ENCODE measurements at regions not wholly inside any gene's neighbourhood (a gene's known extent, or its start where the extent isn't known, plus 50 kb on each side); places are given as distances from the start of the nearest gene placed in this dataset.

DNA sequence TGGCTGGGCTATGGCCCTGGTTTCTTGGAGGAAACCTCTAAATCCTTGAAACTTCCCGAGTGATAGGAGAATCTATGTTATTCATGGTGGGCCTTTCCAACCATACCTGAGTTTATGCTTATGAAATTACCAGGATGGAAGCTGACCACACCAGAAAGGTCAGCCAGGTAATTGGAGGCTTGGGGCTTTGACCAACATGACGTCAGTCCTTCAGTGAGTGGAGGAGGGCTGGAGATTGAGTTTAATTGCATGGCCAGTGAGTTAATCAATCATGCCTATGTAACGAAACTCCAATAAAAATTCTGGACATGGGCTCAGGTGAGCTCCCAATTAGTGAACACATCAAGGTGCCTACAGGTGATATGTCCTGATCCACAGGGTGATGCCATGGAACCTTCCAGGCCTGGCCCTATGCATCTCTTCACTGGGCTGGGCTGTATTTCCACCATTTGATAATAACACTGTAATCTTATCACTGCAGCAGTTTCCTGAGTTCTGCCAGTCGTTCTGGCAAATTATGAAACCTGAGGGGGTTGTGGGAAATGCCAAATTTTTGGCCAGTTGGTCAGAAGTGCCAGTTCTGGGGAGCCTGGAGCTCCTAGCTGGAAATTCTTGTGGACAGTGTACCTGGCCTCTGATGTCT, 106.5 kb downstream of the CDH26 start:
- no peak for DNase-seq (ENCODE audit: low spot score)

DNA sequence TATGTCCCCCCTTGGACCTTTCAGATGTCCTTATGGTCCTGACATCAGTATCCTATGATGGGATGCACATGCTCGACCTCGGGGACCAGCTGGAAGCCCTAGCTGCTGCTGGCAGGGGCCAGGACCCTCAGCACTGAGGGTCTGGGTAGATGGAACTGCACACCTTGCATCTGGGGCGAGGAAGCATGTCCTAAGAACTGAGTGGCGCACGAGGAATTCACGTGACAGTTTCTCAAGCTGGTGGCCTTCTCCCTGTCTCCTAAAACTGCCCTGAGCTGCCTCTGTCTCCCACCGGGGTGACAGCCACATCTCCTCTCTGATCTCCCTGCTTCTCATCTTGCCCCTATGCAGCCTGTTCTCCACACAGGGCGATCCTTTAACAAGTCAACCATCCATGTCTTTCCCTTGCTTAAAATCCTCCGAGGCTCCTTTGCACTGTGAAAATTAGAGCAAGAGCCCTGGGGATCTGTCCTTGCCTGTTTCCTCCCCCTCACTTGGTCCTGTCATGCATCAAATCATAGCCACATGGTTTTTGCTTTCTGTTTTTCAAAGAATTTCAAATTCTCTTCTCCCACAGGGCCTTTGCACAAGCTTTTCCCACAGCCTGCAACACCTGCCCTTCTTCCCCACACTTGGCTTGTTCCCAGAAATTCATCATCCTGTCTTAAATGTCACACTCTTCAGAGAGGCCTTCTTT, 107.7 kb downstream of the CDH26 start:
- no peak for DNase-seq (ENCODE audit: low spot score)

DNA sequence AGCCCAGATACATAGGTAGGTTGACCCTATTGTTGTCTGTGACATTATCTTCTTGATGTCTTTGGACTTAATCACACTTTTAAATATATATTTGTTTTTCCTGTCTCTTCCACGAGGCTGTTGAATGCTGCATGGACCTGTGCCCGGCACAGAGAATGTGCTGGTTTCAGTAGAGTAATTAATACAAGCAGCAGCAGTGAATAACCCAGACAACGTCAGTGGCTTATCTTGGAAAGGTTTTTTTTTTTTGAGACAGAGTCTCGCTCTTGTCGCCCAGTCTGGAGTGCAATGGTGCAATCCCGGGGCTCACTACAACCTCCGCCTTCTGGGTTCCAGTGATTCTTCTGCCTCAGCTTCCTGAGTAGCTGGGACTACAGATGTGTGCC, 108.2 kb downstream of the CDH26 start:
- DNase-seq (ENCODE audit: low spot score), result no peak

DNA sequence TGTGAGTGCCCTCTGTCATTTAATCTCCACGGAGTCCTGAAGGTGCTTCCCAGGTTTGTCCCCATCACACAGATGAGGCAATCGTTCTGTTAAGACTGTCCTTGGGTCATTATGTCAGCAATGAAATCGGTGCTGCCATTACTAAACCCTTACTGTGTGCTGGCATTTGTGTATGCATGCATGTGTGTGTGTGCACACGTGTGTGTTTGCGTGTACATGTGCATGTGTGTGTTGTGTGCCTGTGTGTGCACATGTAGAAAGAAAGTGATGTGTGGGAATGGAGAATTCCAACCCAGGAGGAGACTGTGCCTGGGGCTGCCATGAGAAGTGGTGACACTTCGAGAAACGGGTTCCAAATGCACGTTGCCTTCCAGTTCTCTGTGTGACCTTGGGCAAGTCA, 110.3 kb downstream of the CDH26 start:
- DNase-seq (ENCODE audit: low spot score), result no peak

DNA sequence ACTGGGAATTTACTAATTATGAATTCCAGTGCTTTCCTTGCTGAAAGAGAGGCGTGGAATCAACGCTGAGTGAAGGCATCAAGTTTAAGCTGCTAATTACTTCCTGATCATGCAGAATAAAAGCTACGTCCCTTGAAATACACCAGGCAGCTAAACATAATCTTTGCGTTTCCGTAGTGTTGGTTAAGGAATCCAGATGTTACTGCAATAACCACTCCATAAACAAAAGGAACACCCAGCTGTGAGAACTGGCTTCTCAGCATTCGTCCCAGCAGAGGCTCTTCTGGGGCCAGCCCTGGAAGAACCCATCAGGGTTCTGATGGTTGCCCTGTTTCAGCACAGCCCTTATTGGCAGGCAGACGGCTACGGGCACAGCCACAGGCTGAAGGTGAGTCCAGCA, 111.4 kb downstream of the CDH26 start:
- no peak for DNase-seq (ENCODE audit: low spot score)

DNA sequence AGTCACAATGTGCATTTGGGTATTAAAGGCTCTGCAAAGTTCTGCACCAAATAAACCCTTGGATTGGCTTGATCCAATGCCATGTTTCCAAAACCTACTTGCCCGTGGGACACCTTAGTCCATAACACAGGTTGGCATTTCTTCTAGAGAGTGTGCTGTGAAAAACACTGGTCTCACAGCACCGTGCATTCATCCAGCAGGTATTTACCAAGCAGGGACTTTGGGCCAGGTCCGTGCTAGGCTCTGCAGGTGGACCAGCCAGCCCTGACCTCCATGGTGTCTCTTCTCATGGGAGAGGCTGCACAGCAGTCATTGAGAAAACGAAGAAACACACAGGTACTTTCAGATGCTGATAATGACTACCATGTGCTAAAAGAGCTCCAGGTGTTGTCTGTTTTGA, 112.6 kb downstream of the CDH26 start:
- no peak for DNase-seq (ENCODE audit: low spot score)

DNA sequence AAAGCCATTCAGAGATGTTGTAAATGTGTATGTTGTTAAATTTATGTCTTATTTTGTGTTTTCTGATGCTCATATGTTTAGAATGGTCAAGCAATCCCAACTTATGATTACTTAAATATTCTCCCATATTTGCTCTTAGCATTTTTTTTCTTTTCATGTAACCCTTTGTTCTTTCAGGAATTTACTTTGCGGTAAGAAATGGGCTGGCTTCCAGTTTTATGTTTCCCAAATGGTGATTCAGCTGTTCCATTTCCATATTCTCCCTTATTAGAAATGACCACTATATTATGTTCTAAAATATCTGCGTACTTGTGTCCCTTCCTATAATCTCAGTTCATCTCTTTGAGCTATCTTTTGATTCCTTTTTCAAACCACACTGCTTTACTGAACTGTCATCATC, 113.7 kb downstream of the CDH26 start:
- DNase-seq (ENCODE audit: low spot score), result no peak

DNA sequence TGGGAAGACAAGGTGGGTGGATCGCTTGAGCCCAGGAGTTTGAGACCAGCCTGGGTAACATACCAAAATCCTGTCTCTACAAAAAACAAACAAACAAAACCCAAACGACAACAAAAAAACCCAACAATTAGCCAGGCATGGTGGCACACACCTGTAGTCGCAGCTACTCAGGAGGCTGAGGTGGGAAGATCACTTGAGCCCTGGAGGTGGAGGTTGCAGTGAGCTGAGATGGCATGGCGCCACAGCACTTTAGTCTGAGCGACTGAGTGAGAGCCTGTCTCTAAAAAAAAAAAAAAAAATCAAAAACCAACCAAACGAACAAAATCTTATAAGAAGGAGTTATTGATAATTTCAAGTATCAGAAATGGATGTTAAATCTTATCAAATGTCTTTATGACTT, 114.9 kb downstream of the CDH26 start:
- DNase-seq (ENCODE audit: low spot score), result no peak

DNA sequence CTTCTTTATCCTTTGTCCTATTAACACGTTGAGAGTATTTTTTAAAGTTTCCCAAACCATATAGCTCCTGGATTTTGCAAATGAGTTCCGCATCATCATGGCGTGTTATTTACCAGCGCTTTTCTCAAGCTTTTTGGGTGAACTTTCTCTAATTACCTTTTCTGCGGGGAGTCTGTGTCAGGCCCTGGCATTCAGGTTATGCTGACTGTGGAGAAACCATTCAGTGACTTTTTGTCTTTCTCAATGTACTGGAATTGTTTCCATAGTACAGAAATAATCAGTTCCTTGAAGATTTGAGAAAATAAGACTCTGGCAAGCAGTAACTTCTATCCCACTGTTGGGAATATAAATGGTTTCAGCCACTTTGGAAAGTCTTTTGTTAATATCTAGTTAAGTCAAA, 115.3 kb downstream of the CDH26 start:
- no peak for DNase-seq (ENCODE audit: low spot score)

DNA sequence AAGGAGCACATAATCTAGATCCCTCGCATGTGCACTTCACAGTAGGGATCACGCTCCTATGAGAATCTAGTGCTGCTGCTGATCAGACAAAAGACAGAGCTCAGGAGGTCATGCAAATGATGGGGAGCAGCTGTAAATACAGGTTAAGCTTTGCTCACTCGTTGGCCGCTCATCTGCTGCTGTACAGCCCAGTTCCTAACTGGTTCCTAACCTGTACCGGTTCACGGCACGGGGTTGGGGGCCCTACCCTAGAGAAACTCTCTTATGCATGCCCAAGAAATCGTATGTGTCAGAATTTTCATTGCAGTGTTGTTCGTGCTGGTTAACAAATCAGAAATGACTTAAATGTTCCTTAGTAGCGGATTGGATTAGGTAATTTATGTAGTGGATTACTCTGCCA, 116.1 kb downstream of the CDH26 start:
- no peak for DNase-seq (ENCODE audit: low spot score)

DNA sequence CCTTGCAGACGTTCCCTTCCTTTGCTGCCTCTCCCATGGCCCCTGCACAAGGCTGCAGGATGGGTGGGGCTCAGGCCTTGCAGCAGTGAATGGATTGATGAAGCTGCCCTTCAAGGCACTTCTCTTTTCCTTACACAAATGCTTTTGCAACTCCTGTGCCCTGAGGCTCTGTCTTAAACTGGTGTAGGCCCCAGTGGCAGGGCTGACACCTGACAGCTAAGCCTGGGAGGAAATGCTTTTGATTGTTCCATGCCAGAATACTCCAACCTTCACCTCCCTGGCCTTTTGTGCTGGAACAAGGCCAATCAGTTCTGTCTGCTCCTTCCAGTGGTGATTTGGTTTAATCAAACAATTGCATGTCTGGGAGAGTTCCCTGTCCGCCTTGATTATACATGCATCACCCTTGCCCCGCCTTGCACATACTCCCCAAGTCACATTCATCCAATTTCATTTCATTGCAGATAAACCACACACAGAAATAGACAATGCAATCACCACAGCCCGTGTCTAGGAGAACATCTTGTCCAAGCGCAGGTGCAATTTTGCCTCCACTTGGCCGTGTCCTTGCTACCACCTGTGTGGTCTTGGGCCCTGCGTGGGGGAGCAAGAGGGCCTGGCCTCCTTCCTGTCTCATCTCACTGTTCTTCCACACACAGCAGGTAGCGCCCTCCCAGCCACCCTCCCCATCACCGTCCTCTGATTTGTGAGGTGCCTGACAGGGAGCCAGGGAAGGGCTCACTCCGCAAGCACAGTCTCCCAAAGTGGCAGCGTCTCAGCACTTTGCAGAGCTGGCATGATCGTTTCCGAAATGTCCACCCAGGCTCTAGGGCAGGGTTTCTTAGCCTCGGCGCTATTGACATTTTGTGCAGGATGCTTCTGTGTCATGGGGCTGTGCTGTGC, 120.4 kb downstream of the CDH26 start:
- no peak for DNase-seq (ENCODE audit: low spot score)

DNA sequence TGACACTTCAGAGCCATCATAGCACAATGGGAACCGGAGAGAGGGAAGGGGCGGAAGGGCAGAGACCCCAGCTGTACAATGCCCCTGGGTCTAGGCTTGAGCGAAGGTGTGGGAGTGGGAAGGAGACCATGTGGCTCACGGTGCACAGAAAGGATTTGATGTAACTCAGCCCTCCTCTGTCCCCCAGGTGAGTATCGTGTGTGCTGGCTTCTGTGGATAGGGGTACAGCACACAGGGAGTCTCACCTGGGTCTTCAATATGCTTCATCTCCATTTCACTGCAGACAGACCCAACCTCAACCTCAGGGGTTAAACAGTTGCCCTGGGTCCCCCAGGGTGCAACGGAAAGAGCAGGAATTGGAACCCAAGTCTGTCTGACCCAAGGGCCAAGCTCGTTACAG, 122.2 kb downstream of the CDH26 start:
- DNase-seq (ENCODE audit: low spot score), result no peak

DNA sequence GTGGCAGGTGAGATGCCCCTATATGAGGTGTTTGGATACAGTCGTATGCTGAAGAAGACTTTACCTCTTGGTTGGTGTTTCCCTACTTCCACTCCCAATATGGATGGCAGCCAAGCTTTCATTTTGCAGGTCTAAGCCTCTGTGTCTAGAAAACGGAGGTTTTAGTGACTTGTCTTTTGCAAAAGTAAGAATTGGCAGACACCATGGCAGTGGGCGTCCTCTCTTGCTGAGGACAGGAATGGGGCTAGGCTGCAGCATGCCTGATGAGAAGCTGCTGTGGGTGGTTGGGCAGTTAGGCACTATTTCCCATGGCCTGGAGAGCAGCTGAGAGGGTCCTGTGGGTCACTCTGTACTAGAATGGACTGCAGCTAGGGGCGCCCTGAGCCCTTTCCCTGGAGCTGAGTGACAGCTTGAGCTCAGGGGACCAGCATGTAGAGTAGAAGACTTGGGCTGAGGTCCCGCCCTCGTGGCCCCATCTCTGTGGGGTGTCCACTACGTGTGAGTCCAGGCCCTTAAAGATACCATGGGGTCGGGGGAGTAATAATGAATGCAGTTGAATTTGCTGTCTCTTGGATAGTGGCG, 127.4 kb downstream of the CDH26 start:
- no peak for DNase-seq (ENCODE audit: low spot score)

DNA sequence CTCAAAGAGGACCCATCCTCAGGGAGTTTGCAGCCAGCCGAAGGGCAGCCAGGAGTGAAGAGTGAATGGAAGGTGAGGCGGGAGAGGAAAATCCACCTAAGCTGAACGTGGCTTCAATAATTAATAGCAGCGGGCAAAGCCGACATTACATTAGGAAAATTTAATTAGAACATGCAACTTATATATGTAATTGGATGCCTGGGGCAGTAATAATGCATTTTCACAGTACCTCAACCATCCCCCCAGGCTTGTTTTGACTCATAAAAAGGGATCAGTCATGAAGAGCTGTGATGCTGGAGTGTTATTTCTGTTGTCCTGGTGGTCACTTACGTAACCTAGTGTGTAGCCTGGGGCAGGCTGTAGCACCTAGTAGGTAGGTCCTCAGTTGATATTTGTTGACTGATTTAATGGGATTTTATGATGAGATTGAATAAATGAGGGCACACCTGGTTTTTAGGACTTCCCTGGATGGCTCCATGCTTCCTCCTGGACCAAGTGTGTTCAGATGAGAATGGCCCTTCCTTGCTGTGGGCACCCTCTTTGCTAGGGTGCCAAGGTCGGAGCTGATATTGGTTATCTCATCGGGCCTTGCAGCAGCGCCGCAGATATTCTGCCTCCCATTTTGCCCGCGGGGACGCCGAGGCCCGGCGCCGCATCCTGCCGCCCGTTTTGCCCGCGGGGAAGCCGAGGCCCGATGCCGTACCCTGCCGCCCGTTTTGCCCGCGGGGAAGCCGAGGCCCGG, 128.8 kb downstream of the CDH26 start:
- DNase-seq (ENCODE audit: low spot score), result no peak

DNA sequence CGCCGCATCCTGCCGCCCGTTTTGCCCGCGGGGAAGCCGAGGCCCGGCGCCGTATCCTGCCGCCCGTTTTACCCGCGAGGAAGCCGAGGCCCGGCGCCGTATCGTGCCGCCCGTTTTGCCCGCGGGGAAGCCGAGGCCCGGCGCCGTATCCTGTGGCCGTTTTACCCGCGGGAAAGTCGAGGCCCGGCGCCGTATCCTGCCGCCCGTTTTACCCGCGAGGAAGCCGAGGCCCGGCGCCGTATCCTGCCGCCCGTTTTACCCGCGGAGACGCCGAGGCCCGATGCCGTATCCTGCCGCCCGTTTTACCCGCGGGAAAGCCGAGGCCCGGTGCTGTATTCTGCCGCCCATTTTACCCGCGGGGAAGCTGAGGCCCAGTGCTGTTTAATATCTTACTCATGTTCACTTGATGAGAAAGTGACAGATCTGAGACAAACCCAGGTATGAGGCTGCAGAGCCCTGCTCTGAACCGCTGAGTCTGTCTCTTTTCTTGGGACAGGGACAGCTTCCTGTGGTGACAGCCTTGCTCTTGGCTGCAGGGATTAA, 129.4 kb downstream of the CDH26 start:
- DNase-seq (ENCODE audit: low spot score), result no peak

DNA sequence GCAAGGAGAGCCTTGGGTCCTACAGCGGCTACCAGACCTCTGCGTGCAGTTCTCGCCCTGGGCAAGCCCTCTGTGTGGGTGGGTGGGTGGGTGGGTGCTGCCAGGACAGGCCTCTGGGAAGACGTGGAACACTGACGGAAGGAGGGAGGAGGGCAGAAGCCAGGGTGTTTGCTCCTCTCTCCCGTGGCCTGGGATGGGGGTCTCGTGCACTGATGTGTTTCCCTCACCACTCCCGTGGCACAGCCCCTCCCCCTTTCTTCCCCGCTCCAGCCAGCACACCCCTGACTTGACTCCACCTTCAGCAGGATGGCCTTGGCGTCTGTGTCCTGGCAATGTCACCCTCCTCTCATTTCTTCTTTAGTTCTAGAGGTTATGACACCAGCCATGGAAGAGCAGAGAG, 130.0 kb downstream of the CDH26 start:
- DNase-seq (ENCODE audit: low spot score), result no peak

DNA sequence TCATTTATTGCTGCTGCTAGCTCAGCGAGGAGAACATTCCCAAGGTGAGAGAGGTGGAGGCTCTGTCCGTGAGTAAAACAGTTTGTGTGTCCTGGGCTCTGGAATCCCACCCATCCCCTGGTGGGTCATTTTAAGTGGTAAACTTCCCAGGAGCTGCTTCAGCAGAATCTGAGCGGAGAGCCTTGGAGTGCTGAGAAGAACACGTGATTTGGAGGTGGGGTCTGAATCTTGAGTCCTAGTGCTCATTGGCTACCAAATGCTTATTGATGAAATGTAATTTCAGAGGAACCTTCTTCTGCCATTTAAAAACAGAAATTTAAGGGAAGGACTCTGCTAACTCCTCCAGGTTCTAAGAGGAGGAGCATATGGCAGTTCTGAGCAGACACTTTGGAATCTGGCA, 132.4 kb downstream of the CDH26 start:
- no peak for DNase-seq (ENCODE audit: low spot score)

DNA sequence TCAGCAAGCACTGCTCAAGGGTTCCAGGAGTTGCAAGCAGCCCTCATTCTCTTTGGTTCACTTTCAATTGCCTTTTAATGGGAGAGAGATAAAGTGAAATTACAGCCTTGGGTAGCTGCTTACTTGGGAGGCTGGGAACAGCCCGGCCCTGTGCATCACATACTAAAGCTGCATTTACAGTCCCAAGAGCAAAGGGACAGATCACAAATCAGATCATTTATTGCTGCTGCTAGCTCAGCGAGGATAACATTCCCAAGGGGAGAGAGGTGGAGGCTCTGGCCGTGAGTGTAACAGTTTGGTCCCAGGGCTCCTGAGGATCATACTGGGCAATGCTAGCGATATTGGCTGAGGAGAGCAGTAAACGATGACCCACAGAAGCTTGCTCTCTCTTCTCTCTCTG, 133.1 kb downstream of the CDH26 start:
- DNase-seq (ENCODE audit: low spot score), result no peak

DNA sequence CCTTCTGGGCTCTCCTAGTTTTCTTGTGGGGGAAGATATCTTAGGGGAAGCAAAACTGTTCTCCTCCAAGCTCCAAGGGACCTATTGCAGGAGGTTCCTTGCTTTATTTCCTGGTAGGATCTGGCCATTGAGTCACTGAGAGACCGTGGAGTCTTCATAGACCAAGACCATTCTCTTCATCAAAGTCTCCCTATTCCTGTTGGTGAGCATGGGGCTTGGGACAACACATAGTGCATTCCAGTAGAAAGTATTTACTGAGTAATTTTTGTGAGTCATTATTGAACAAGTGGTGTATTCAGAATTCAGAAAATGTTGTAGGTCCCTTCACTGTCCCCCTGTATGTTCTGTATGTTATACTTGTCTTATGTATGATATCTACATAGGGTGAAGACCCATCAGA, 133.6 kb downstream of the CDH26 start:
- DNase-seq (ENCODE audit: low spot score), result no peak

DNA sequence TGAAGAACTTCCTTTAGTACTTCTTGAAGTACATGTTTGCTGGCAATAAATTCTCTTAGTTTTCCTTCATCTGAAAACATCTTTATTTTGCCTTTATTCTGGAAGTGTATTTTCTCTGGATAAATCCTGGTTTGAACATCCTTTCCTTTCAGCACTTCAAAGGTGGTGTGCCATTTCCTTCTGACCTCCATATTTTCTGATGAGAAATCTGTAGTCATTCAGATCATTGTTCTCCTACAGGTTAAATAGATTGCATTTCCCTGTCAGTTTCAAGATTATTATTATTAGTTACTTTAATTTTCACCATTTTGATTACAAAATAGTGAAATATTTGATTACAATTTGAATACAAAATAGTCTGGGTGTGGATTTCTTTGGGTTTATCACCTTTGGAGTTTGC, 134.5 kb downstream of the CDH26 start:
- no peak for DNase-seq (ENCODE audit: low spot score)

DNA sequence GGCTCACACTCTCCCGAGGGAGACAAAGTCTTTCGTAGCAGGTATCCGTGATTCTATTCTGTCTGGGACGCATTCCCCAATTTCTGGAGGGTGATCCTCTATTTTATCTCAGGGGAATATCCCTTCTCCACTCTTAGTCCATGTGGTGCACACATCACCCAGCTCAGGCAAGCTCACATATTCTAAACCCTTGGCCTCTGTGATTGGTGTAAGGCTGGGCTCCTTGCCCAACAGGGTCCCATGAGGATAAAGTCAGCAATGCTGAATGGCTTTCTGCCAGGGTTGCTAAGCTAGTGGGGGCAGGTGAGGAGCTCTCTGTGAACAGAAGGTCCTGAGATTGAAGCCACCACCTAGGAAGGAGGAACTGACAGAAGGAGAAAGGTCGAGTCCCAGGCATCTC, 137.2 kb downstream of the CDH26 start:
- DNase-seq (ENCODE audit: low spot score), result no peak

DNA sequence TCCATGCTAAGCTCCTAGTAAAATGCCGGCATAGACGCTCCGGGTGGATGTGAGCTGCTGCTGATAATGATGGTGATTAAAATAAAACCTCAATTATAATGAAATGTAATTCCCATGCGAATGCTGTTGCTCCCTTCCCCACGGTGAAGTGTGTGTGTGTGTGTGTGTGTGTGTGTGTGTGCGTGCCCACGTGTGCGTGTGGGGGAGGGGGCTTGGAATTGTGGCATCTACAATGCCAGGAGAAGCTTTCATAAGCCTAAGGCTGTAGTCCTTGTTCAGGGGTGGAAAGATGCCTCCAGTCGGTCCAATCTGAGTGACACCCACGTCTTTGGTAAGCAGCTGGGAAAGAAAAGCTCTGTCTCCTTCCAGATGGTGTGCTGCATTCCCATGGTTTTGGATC, 137.9 kb downstream of the CDH26 start:
- DNase-seq (ENCODE audit: low spot score), result no peak
